ENCODE measurements at regions not wholly inside any gene's neighbourhood (a gene's known extent, or its start where the extent isn't known, plus 50 kb on each side); places are given as distances from the start of the nearest gene placed in this dataset.

DNA sequence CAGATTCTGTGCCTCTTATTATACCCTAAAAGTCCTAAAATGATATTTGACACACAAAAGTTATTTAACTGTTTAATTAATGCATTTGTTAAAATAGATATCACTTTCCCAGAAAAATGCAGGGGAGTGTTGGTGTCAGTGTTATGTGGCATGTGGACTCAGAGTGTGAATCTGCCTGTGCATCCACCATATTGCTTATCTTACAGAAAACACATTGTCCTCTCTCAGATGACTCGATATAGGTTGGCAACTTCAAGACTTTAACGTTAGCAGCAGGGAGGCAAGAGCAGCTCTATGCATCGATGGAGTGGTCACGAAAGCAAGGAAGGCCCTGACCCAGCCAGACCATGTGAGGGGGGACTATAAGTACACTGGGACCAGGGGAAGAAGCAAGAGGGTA, 165.4 kb upstream of the DCBLD2 start:
- no peak for DNase-seq (ENCODE audit: low read depth, low spot score)
- H3K4me3 ChIP-seq (ENCODE audit: low read depth, low read length), result no peak overlapping the region
- TF ChIP-seq CTCF (IDR thresholded peaks at IDR 0.05; ENCODE audit: low read depth, low read length), result no peak
- in situ Hi-C loops (cut with HindIII; ENCODE audit: low sequenced_read_pairs), result no loop called here

DNA sequence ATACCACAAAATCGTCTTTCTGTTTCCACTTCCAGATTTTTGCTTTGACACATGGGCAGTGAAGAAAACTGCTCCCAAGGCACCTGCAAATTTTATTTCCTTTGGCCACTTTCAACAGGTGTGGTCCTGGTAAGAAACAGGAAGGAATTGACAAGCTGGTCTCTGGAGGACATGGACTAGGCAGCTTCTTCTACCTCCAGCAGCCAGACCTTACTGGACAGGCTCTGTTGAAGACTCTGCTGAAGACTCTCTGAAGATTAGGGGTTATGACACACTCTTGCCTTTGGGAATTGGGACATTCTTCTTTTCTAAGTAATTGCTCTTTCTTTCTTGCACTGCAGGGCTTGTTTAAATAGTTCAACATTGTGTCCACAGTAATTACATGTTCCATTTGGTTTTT, 147.7 kb upstream of the DCBLD2 start:
- TF ChIP-seq CTCF (IDR thresholded peaks at IDR 0.05; ENCODE audit: low read depth, low read length), result no peak
- no peak for DNase-seq (ENCODE audit: low read depth, low spot score)
- in situ Hi-C loops (cut with HindIII; ENCODE audit: low sequenced_read_pairs), result no loop called here
- no peak overlapping the region for H3K4me3 ChIP-seq (ENCODE audit: low read depth, low read length)

- no peak overlapping the region for H3K4me3 ChIP-seq (ENCODE audit: low read depth, low read length)
- no peak for DNase-seq (ENCODE audit: low read depth, low spot score)
- in situ Hi-C loops (cut with HindIII; ENCODE audit: low sequenced_read_pairs), result no loop called here
- no peak for TF ChIP-seq CTCF (IDR thresholded peaks at IDR 0.05; ENCODE audit: low read depth, low read length)
Observed at GRCh38 chr3:99041747-99042146, 140.3 kb upstream of the DCBLD2 start.

- DNase-seq (ENCODE audit: low read depth, low spot score), result no peak
- in situ Hi-C loops (cut with HindIII; ENCODE audit: low sequenced_read_pairs), result no loop called here
- no peak for TF ChIP-seq CTCF (IDR thresholded peaks at IDR 0.05; ENCODE audit: low read depth, low read length)
- H3K4me3 ChIP-seq (ENCODE audit: low read depth, low read length), result no peak overlapping the region
Observed at GRCh38 chr3:99031778-99032177, 130.3 kb upstream of the DCBLD2 start.

DNA sequence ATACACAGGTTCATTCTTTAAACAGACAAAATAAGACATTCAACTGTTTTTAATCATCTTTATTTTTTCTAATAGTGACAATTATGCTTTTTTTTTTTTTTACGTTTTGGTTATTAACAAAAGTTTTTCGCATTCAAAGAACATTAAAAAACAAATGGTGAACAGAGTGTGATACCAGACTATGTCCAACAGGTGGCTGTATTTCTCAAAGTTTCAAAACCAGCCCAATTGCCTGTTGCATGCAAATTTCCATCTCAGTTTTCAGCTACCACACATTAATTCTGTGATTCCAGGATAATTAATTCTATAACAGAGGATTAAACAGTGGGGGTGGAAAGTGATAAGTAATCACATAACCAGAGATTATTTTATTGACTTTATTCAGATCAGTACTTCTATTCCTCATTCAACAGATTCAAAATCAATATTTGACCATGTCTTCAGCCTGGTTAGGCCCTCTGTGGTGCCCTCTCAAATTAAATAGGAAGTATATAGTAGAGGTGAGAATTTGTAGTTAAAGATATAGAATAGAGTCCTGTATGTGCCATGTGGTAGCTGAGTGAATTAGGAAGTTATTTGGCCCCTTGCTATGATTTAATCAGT, 122.2 kb upstream of the DCBLD2 start:
- TF ChIP-seq CTCF (IDR thresholded peaks at IDR 0.05; ENCODE audit: low read depth, low read length), result peak; percentile 60
- peak; percentile 56 for DNase-seq (ENCODE audit: low read depth, low spot score)
- in situ Hi-C loops (cut with HindIII; ENCODE audit: low sequenced_read_pairs), result no loop called here
- H3K4me3 ChIP-seq (ENCODE audit: low read depth, low read length), result no peak overlapping the region

GRCh38 chr3:99021466-99021865, 120.0 kb upstream of the DCBLD2 start:
- DNase-seq (ENCODE audit: low read depth, low spot score), result no peak
- H3K4me3 ChIP-seq (ENCODE audit: low read depth, low read length), result no peak overlapping the region
- TF ChIP-seq CTCF (IDR thresholded peaks at IDR 0.05; ENCODE audit: low read depth, low read length), result no peak
- in situ Hi-C loops (cut with HindIII; ENCODE audit: low sequenced_read_pairs), result no loop called here

- no peak overlapping the region for H3K4me3 ChIP-seq (ENCODE audit: low read depth, low read length)
- TF ChIP-seq CTCF (IDR thresholded peaks at IDR 0.05; ENCODE audit: low read depth, low read length), result no peak
- DNase-seq (ENCODE audit: low read depth, low spot score), result no peak
- in situ Hi-C loops (cut with HindIII; ENCODE audit: low sequenced_read_pairs), result no loop called here
Observed at GRCh38 chr3:99016452-99016851, 115.0 kb upstream of the DCBLD2 start.
